ENCODE measurements at regions not wholly inside any gene's neighbourhood (a gene's known extent, or its start where the extent isn't known, plus 50 kb on each side); places are given as distances from the start of the nearest gene placed in this dataset.

DNA sequence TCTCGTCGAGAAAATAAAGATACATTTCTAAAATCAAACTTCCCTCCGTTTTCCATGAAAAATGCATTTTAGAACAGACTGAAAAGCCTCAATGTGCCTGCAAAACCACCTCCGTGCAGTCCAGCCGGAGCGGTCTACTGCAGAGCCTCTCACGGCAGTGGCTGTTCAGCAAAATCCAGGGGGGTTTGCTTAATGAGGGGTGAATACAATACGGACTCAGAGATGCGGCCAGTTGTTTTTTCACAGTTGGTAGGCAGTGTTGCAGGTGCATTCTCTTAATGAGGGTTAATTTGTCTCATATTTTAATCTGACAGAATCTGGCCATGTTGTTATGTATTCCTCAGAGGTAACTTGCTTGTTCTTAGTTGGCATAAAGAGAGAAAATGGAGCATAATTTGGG, 223.0 kb downstream of the EBLN2 start:
- TF ChIP-seq POLR2AphosphoS5 (IDR thresholded peaks at IDR 0.05): no peak
- TF ChIP-seq, protein P1, sequence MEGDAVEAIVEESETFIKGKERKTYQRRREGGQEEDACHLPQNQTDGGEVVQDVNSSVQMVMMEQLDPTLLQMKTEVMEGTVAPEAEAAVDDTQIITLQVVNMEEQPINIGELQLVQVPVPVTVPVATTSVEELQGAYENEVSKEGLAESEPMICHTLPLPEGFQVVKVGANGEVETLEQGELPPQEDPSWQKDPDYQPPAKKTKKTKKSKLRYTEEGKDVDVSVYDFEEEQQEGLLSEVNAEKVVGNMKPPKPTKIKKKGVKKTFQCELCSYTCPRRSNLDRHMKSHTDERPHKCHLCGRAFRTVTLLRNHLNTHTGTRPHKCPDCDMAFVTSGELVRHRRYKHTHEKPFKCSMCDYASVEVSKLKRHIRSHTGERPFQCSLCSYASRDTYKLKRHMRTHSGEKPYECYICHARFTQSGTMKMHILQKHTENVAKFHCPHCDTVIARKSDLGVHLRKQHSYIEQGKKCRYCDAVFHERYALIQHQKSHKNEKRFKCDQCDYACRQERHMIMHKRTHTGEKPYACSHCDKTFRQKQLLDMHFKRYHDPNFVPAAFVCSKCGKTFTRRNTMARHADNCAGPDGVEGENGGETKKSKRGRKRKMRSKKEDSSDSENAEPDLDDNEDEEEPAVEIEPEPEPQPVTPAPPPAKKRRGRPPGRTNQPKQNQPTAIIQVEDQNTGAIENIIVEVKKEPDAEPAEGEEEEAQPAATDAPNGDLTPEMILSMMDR (IDR thresholded peaks at IDR 0.05): no peak
